ENCODE measurements at regions not wholly inside any gene's neighbourhood (a gene's known extent, or its start where the extent isn't known, plus 50 kb on each side); places are given as distances from the start of the nearest gene placed in this dataset.

DNA sequence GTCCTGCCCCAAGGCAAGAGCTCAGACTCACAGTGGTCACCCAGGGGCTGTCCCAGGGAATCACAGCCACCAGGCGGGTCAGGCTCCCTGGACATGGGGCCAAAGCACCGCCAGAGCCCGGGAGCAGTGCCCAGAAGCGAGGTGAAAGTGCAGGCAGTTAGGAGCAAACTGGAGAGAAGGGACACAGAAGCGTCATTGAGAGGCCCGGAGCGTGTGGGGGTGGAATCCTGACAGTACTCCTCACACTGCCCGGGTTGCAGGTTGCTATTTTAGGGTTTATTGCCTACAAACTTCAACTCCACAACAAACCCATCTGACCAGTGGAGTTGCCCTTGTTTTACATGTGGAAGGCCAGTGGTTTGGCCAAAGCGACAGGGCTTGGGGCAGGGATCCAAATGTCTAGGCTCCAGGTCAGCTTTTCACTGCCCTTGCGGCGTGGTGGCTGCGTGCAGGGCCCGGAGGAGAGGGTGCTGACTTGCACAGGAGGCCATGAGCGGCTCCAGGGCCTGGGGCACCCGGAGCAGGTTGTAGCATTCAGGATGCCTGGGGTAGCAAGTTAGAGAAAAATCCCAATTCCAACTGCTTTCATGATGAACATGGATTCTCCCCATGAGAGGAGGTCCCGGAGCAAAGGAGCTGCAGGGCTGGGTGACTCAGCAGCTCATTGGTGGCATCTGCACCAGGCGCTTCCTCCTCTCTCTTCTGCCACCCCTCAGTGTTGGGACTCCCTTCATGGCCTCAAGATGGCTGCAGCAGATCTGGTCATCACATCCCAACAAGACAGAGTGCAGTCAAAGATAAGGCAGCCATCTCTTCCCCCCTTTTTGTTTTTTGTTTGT, 112.3 kb upstream of the NCOR2 start:
- no peak overlapping the region for H2AFZ ChIP-seq
- H3K36me3 ChIP-seq (ENCODE audit: control insufficient read depth, insufficient read depth, low read length): no peaks in the 10 kb centered on the region
- no peak overlapping the region for H3K9ac ChIP-seq
- H3K9me3 ChIP-seq (ENCODE audit: control insufficient read depth, low read length): no peaks in the 10 kb centered on the region
- no peaks in the 10 kb centered on the region for H3K4me1 ChIP-seq
- no peak overlapping the region for H3K4me3 ChIP-seq (ENCODE audit: low read depth, low read length)
- TF ChIP-seq, protein P1, sequence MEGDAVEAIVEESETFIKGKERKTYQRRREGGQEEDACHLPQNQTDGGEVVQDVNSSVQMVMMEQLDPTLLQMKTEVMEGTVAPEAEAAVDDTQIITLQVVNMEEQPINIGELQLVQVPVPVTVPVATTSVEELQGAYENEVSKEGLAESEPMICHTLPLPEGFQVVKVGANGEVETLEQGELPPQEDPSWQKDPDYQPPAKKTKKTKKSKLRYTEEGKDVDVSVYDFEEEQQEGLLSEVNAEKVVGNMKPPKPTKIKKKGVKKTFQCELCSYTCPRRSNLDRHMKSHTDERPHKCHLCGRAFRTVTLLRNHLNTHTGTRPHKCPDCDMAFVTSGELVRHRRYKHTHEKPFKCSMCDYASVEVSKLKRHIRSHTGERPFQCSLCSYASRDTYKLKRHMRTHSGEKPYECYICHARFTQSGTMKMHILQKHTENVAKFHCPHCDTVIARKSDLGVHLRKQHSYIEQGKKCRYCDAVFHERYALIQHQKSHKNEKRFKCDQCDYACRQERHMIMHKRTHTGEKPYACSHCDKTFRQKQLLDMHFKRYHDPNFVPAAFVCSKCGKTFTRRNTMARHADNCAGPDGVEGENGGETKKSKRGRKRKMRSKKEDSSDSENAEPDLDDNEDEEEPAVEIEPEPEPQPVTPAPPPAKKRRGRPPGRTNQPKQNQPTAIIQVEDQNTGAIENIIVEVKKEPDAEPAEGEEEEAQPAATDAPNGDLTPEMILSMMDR (IDR thresholded peaks at IDR 0.05): no peak
- no peaks in the 10 kb centered on the region for H3K27me3 ChIP-seq (ENCODE audit: control insufficient read depth, insufficient read depth, low read length)
- no peak overlapping the region for H3K4me2 ChIP-seq (ENCODE audit: low read length)
- no peak overlapping the region for H3K27ac ChIP-seq
- no peaks in the 10 kb centered on the region for H3K79me2 ChIP-seq

DNA sequence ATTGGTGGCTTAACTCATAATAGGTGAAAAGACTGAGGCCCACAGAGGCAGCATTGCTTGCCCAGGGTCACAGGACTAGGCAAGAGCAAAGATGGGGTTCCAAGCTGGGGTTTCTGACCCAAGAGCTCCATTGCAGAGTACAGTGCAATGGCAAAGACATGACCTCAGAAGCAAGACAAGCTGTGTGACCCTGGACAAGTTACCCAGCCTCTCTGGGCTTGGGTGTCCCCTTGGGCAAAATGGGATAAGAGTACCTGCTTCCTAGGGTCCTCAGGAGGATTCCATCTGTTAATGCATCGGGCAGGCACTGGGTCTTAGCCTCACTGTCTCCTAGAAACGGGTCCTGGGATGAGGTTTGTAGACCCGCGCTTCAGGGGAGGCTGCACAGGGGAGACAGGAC, 111.6 kb upstream of the NCOR2 start:
- no peak overlapping the region for H3K4me2 ChIP-seq (ENCODE audit: low read length)
- no peak overlapping the region for H2AFZ ChIP-seq
- H3K27me3 ChIP-seq (ENCODE audit: control insufficient read depth, insufficient read depth, low read length): no peaks in the 10 kb centered on the region
- no peaks in the 10 kb centered on the region for H3K9me3 ChIP-seq (ENCODE audit: control insufficient read depth, low read length)
- no peaks in the 10 kb centered on the region for H3K4me1 ChIP-seq
- no peak overlapping the region for H3K4me3 ChIP-seq (ENCODE audit: low read depth, low read length)
- TF ChIP-seq, protein P1 (IDR thresholded peaks at IDR 0.05): no peak
- no peaks in the 10 kb centered on the region for H3K36me3 ChIP-seq (ENCODE audit: control insufficient read depth, insufficient read depth, low read length)
- no peaks in the 10 kb centered on the region for H3K79me2 ChIP-seq
- H3K27ac ChIP-seq: no peak overlapping the region
- no peak overlapping the region for H3K9ac ChIP-seq

DNA sequence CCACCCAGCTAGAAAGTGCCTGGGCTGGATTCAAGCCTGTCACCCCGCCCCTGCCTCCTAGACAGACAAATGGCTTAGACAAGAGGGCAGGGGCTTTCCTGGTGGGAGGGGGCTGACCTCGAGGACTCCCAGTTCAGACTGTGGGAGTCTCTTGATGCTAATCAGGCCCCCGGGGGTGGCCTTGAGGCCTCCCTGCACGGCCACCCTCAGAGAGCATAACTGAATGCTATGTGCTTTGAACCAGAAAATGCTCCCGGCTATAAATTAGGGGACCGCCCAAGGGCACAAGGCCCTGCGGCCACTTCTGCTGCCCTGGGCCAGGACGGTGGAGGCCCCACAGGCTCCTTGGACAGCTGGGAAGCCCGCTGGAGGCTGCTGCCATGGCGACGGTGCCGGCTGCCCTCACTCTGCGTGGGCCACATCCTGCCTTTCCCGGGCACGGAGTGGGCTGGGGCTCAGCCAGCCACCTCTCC, 111.0 kb upstream of the NCOR2 start:
- H3K4me1 ChIP-seq: no peaks in the 10 kb centered on the region
- no peaks in the 10 kb centered on the region for H3K9me3 ChIP-seq (ENCODE audit: control insufficient read depth, low read length)
- no peak overlapping the region for H3K4me2 ChIP-seq (ENCODE audit: low read length)
- no peaks in the 10 kb centered on the region for H3K36me3 ChIP-seq (ENCODE audit: control insufficient read depth, insufficient read depth, low read length)
- no peaks in the 10 kb centered on the region for H3K27me3 ChIP-seq (ENCODE audit: control insufficient read depth, insufficient read depth, low read length)
- no peak overlapping the region for H3K9ac ChIP-seq
- H3K4me3 ChIP-seq (ENCODE audit: low read depth, low read length): no peak overlapping the region
- no peaks in the 10 kb centered on the region for H3K79me2 ChIP-seq
- H2AFZ ChIP-seq: no peak overlapping the region
- TF ChIP-seq, protein P1 (IDR thresholded peaks at IDR 0.05): no peak
- H3K27ac ChIP-seq: no peak overlapping the region

DNA sequence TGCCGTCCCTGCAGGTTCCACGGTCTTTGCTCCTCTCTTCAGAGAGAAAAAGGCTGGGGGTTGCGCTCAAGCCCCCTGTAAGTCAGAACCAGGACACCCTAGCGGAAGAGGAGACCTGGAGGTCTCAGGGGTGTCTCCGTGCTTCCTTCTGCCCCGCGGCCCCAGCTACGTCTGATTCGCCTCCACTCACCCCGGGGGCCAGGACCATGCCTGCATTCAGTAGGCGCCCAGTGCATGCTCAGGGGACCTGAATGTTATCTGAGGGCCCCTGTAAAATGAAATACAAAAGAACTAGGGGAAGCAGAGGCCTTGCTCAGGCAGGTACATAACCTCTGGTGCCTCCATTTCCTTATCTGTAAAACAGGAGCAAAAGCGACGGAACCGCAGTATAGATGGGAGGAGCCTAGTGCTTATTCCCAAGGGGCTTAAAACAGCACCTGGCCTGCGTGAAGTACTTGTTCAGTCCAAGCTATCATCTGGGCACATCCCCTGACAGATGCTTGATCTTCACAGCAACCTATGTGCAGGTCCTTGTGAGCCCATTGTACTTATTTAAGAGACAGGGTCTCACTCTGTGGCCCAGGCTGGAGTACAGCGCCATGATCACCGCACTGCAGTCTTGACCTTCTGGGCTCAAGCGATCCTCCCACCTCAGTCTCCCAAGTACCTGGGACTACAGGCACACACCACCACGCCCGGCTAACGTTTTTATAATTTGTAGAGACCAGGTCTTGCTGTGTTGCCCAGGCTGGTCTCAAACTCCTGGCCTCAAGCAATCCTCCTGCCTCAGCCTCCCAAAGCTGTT, 110.3 kb upstream of the NCOR2 start:
- Histone ChIP-seq H3K36me3 (ENCODE audit: control insufficient read depth, insufficient read depth, low read length) (no peaks in the 10 kb centered on the region), H3K4me3 (ENCODE audit: low read depth, low read length) (no peak overlapping the region), H3K9me3 (ENCODE audit: control insufficient read depth, low read length) (no peaks in the 10 kb centered on the region), H3K4me2 (ENCODE audit: low read length) (no peak overlapping the region), H2AFZ (no peak overlapping the region), H3K9ac (no peak overlapping the region), H3K79me2 (no peaks in the 10 kb centered on the region), H3K4me1 (no peaks in the 10 kb centered on the region), H3K27me3 (ENCODE audit: control insufficient read depth, insufficient read depth, low read length) (no peaks in the 10 kb centered on the region), H3K27ac (no peak overlapping the region)
- TF ChIP-seq, protein P1 (IDR thresholded peaks at IDR 0.05): no peak
